B cell (primary cell): ENCODE measurements at regions not wholly inside any gene's neighbourhood (a gene's known extent, or its start where the extent isn't known, plus 50 kb on each side); places are given as distances from the start of the nearest gene placed in this dataset.

Experiments used
- EZH2 ChIP-seq: IDR thresholded peaks from 2 replicates; pipeline ENCODE4 v1.6.1; 2012; ENCODE audit warnings: borderline replicate concordance, low read depth, mild to moderate bottlenecking, moderate library complexity, low read length; ENCODE audit not compliant: insufficient read depth, poor library complexity, severe bottlenecking
- TF ChIP-seq, protein P1 (sequence below): fragments of 200-600 bp; IDR thresholded peaks from one replicate; pipeline ENCODE4 v1.8.0; 2022; ENCODE audit warnings: antibody characterized with exemption, mild to moderate bottlenecking

DNA sequence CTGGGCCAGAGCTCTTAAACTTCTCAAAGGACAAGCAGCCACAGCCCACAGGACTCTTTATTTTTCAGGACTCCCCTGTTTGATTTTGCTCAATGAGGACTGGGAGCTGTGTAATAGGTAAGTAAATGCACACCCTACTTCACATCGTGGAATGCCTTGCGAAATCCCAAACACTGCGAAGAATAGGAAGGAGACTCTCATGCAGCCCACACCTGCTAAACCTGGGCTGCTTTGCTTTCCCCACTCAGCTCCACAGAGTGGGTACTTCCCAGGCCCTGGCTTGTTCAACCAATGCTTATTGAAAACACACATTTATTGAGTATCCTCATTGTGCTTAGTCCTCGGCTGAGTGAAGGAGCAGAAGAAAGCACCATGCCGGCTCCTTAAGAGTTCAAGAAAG is 103.3 kb upstream of the FSTL4 start:
- TF ChIP-seq, protein P1, sequence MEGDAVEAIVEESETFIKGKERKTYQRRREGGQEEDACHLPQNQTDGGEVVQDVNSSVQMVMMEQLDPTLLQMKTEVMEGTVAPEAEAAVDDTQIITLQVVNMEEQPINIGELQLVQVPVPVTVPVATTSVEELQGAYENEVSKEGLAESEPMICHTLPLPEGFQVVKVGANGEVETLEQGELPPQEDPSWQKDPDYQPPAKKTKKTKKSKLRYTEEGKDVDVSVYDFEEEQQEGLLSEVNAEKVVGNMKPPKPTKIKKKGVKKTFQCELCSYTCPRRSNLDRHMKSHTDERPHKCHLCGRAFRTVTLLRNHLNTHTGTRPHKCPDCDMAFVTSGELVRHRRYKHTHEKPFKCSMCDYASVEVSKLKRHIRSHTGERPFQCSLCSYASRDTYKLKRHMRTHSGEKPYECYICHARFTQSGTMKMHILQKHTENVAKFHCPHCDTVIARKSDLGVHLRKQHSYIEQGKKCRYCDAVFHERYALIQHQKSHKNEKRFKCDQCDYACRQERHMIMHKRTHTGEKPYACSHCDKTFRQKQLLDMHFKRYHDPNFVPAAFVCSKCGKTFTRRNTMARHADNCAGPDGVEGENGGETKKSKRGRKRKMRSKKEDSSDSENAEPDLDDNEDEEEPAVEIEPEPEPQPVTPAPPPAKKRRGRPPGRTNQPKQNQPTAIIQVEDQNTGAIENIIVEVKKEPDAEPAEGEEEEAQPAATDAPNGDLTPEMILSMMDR: no peak
- no peak for TF ChIP-seq EZH2
